GM12878 (cell line): ENCODE measurements at regions not wholly inside any gene's neighbourhood (a gene's known extent, or its start where the extent isn't known, plus 50 kb on each side); places are given as distances from the start of the nearest gene placed in this dataset.

ENCODE experiments used
- ATAC-seq: fragments of 200-7000 bp; cut with Tn5 transposase; 3 replicates; pipeline ENCODE4 v1.9.1; 2020; ENCODE audit warnings: mild to moderate bottlenecking, moderate library complexity
- BruUV-seq: library from RNA; stranded (reverse); fragments of 400-500 nt; replicated peaks from 2 replicates; lab custom pipeline; 2021; lab: Mats Ljungman, UMichigan
- CTCF ChIA-PET: fragments of 300-600 bp; sonication (Branson Sonifier 250); formaldehyde crosslinking; extraction: SDS; loops from one replicate; lab custom pipeline; 2021; ENCODE audit warnings: inconsistent platforms; lab: Yijun Ruan, JAX
- POLR2A ChIA-PET: fragments of 350-600 bp; formaldehyde crosslinking; extraction: SDS; loops from one replicate; lab custom pipeline; 2021; ENCODE audit warnings: inconsistent platforms; lab: Charles Lee
- RAD21 ChIA-PET: fragments of 300-600 bp; sonication (Branson Sonifier 250); formaldehyde crosslinking; loops from one replicate; lab custom pipeline; 2023; ENCODE audit warnings: antibody characterized with exemption; ENCODE audit not compliant: unreplicated experiment; lab: Charles Lee
- SMC1A ChIA-PET: fragments of 300-600 bp; sonication (Branson Sonifier 250); formaldehyde crosslinking; loops from one replicate; lab custom pipeline; 2023; ENCODE audit not compliant: unreplicated experiment, uncharacterized antibody; lab: Charles Lee
- DNase-seq: peaks from one replicate; pipeline ENCODE4 v3.0.0-alpha.2; 2011; ENCODE audit warnings: low read depth, low spot score
- FAIRE-seq: peaks from 3 replicates; lab custom pipeline; 2011; peaks lifted over from hg19 to GRCh38; lab: Jason Lieb, UNC
- H2AFZ ChIP-seq: 2 replicates; pipeline ENCODE4 v1.6.0; 2011; ENCODE audit warnings: low read depth, low read length, control low read depth; ENCODE audit not compliant: control insufficient read depth
- H3K27ac ChIP-seq: 2 replicates; pipeline ENCODE4 v1.5.1; 2011; ENCODE audit warnings: control low read depth; ENCODE audit not compliant: control insufficient read depth, insufficient read depth
- H3K27me3 ChIP-seq, 2 experiments: replicated peaks in 1 of 2; 2 replicates each; pipeline versions ENCODE4 v1.6.0 to v1.6.1; 2011; ENCODE audit warnings: low read length in 1 of 2; ENCODE audit not compliant: control insufficient read depth in 2 of 2, insufficient read depth in 2 of 2
- H3K36me3 ChIP-seq, 2 experiments: 2 replicates each; pipeline ENCODE4 v1.5.1; 2011; ENCODE audit warnings: low read length in 1 of 2; ENCODE audit not compliant: control insufficient read depth in 2 of 2, insufficient read depth in 2 of 2
- H3K4me1 ChIP-seq: 2 replicates; pipeline ENCODE4 v1.6.1; 2011; ENCODE audit warnings: mild to moderate bottlenecking, low read length, moderate library complexity, mixed read lengths; ENCODE audit not compliant: control insufficient read depth, insufficient read depth
- H3K4me2 ChIP-seq: 2 replicates; pipeline ENCODE4 v1.6.0; 2011; ENCODE audit warnings: control low read depth; ENCODE audit not compliant: control insufficient read depth, insufficient read depth
- H3K4me3 ChIP-seq: fragments of 200-600 bp; sonication (generic); 2 replicates; pipeline ENCODE4 v1.5.1; 2016
- H3K79me2 ChIP-seq: 2 replicates; pipeline ENCODE4 v1.6.0; 2011; ENCODE audit warnings: low read length; ENCODE audit not compliant: control insufficient read depth, insufficient read depth
- H3K9ac ChIP-seq: 2 replicates; pipeline ENCODE4 v1.8.0; 2011; ENCODE audit warnings: low read length, control low read depth, mixed read lengths; ENCODE audit not compliant: control insufficient read depth, insufficient read depth
- H3K9me3 ChIP-seq: replicated peaks from 3 replicates; pipeline ENCODE4 v1.5.1; 2011; ENCODE audit warnings: mild to moderate bottlenecking, low read length; ENCODE audit not compliant: control insufficient read depth, insufficient read depth
- H4K20me1 ChIP-seq: 2 replicates; pipeline ENCODE4 v1.6.0; 2011; ENCODE audit not compliant: control insufficient read depth, insufficient read depth
- CHD1 ChIP-seq: IDR thresholded peaks from 2 replicates; pipeline ENCODE4 v1.6.1; 2012; ENCODE audit warnings: low read depth, low read length, improper control_type of control experiment
- CREB1 ChIP-seq: IDR thresholded peaks from 2 replicates; pipeline ENCODE4 v1.6.1; 2012; ENCODE audit warnings: low read depth, mild to moderate bottlenecking, inconsistent platforms
- EGR1 ChIP-seq, 2 experiments: IDR thresholded peaks; 1 replicate in 1 of 2; 2 replicates in 1 of 2; pipeline ENCODE4 v1.6.1; 2011 to 2012; ENCODE audit warnings: low read depth in 2 of 2, low read length in 2 of 2, borderline replicate concordance in 1 of 2, mild to moderate bottlenecking in 1 of 2, moderate library complexity in 1 of 2
- FOXK2 ChIP-seq: fragments of 450-650 bp; IDR thresholded peaks from 2 replicates; pipeline ENCODE4 v1.6.1; 2017; ENCODE audit warnings: mild to moderate bottlenecking, moderate library complexity
- NFYA ChIP-seq: IDR thresholded peaks from 2 replicates; pipeline ENCODE4 v1.6.1; 2011; ENCODE audit warnings: low read depth, mild to moderate bottlenecking, low read length, improper control_type of control experiment, borderline replicate concordance
- NR2C1 ChIP-seq: fragments of 450-650 bp; IDR thresholded peaks from 2 replicates; pipeline ENCODE4 v1.6.1; 2017; ENCODE audit warnings: antibody characterized with exemption, mild to moderate bottlenecking, moderate library complexity
- RB1 ChIP-seq: fragments of 450-650 bp; formaldehyde crosslinking; IDR thresholded peaks from 2 replicates; pipeline ENCODE4 v1.6.1; 2017; ENCODE audit warnings: mild to moderate bottlenecking, borderline replicate concordance
- RUNX3 ChIP-seq: IDR thresholded peaks from 2 replicates; pipeline ENCODE4 v1.6.1; 2012; ENCODE audit warnings: low read length, inconsistent platforms
- SKIL ChIP-seq: fragments of 450-650 bp; IDR thresholded peaks from 2 replicates; pipeline ENCODE4 v1.6.1; 2017; ENCODE audit warnings: mild to moderate bottlenecking, low read depth, inconsistent platforms; ENCODE audit not compliant: poor library complexity, severe bottlenecking
- SMARCA5 ChIP-seq: fragments of 450-650 bp; IDR thresholded peaks from 2 replicates; pipeline ENCODE4 v1.6.1; 2017; ENCODE audit warnings: mild to moderate bottlenecking
- SMC3 ChIP-seq: IDR thresholded peaks from 2 replicates; pipeline ENCODE4 v1.6.1; 2011; ENCODE audit warnings: low read length, improper control_type of control experiment, borderline replicate concordance
- SPI1 ChIP-seq: IDR thresholded peaks from 2 replicates; pipeline ENCODE4 v1.6.1; 2011; ENCODE audit warnings: low read depth, mild to moderate bottlenecking, low read length, moderate library complexity, borderline replicate concordance; ENCODE audit not compliant: insufficient read depth
- YY1 ChIP-seq: IDR thresholded peaks from 2 replicates; pipeline ENCODE4 v1.6.1; 2011; ENCODE audit warnings: low read depth, mild to moderate bottlenecking, low read length
- ZZZ3 ChIP-seq: IDR thresholded peaks from 2 replicates; pipeline ENCODE4 v1.6.1; 2011; ENCODE audit warnings: low read depth; ENCODE audit not compliant: control insufficient read depth, insufficient read length
- WGBS: methylation state at CpG from one replicate; pipeline ENCODE4 v1.1.6; 2016; ENCODE audit warnings: low lambda C conversion rate; ENCODE audit not compliant: insufficient replicate concordance, insufficient coverage; ENCODE audit errors: missing lambda C conversion rate; 5-methylcytosine and 5-hydroxymethylcytosine counted together
- in situ Hi-C: fragments of 300-500 bp; cut with MboI; formaldehyde crosslinking; loops from 9 replicates; pipeline ENCODE4 v1.14.3; 2018; ENCODE audit warnings: mixed read lengths
- intact Hi-C: fragments of 100-400 bp; cut with micrococcal nuclease; formaldehyde crosslinking; loops from one replicate; pipeline ENCODE4 v1.14.2; 2022; ENCODE audit not compliant: unreplicated experiment
- TF ChIP-seq, protein P1 (sequence below): fragments of 450-650 bp; IDR thresholded peaks from 2 replicates; pipeline ENCODE4 v1.6.1; 2017; ENCODE audit warnings: borderline replicate concordance
- TF ChIP-seq, protein P2 (sequence below): IDR thresholded peaks from 2 replicates; pipeline ENCODE4 v1.6.1; 2011; ENCODE audit warnings: low read depth, mild to moderate bottlenecking, low read length, moderate library complexity, borderline replicate concordance; ENCODE audit errors: extremely low read depth
- TF ChIP-seq, protein P3 (sequence below): fragments of 450-650 bp; IDR thresholded peaks from 2 replicates; pipeline ENCODE4 v1.6.1; 2017; ENCODE audit warnings: antibody characterized with exemption, mild to moderate bottlenecking, moderate library complexity

DNA sequence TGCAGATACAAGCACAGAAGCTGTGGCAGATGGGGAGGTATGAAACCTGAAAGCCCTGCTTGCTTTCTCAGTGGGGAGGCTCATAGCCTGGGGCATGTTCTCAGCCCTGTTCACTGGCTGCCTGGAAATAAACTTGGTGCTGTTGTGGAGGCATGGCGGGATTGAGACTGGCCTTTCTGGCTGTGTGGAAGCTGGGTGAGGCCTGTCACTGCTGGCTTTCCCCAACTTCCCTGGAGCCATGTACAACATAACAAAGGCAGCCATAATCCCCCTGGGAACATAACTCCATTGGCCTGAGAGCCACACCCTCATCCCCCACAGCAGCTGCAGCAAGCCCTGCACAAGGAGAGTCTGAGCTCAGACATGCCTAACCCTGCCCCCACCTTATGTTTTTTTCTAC lies 237.7 kb upstream of the TLL1 start (continued):
- no peak for TF ChIP-seq SMC3
- no peak for TF ChIP-seq EGR1 (IDR thresholded peaks at IDR 0.05; ENCODE audit: borderline replicate concordance in 1 of 2, low read depth in 2 of 2, low read length in 2 of 2)
- no peak for TF ChIP-seq CREB1

- BruUV-seq: no TSS peak
- ATAC-seq: no peak
- DNase-seq: no peak
- CTCF ChIA-PET: no interaction called here
- intact Hi-C loops (no loop called here), in situ Hi-C loops (no loop called here)
- no peaks in the 10 kb centered on the region for H3K9me3 ChIP-seq
- H3K36me3 ChIP-seq: no peaks in the 10 kb centered on the region
- POLR2A ChIA-PET: no interaction called here
- RAD21 ChIA-PET: no interaction called here
- H3K4me2 ChIP-seq: no peak overlapping the region
- H2AFZ ChIP-seq: no peak overlapping the region
- H3K4me1 ChIP-seq: no peaks in the 10 kb centered on the region
- H4K20me1 ChIP-seq: no peaks in the 10 kb centered on the region
- WGBS: 0% methylated on average over 2 of the region's 2 CpGs
- no peaks in the 10 kb centered on the region for H3K27me3 ChIP-seq
- no peaks in the 10 kb centered on the region for H3K79me2 ChIP-seq
- no peak overlapping the region for H3K27ac ChIP-seq
- no peak overlapping the region for H3K9ac ChIP-seq
- no peak overlapping the region for H3K4me3 ChIP-seq
- SMC1A ChIA-PET: interaction anchor here (1.2 kb wide), 1 partner anchor 31 kb away, joined by 3 read pairs; no protein-coding TSS in a partner anchor
- no peak for FAIRE-seq
- TF ChIP-seq NFYA (no peak), RB1 (no peak), CREB1 (no peak), FOXK2 (no peak), SKIL (no peak), NR2C1 (no peak), ZZZ3 (no peak), YY1 (no peak), RUNX3 (no peak), SPI1 (no peak), CHD1 (no peak), SMARCA5 (no peak)
- TF ChIP-seq, protein P1, sequence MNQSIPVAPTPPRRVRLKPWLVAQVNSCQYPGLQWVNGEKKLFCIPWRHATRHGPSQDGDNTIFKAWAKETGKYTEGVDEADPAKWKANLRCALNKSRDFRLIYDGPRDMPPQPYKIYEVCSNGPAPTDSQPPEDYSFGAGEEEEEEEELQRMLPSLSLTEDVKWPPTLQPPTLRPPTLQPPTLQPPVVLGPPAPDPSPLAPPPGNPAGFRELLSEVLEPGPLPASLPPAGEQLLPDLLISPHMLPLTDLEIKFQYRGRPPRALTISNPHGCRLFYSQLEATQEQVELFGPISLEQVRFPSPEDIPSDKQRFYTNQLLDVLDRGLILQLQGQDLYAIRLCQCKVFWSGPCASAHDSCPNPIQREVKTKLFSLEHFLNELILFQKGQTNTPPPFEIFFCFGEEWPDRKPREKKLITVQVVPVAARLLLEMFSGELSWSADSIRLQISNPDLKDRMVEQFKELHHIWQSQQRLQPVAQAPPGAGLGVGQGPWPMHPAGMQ: no peak
- TF ChIP-seq, protein P2, sequence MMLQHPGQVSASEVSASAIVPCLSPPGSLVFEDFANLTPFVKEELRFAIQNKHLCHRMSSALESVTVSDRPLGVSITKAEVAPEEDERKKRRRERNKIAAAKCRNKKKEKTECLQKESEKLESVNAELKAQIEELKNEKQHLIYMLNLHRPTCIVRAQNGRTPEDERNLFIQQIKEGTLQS: no peak
- TF ChIP-seq, protein P3, sequence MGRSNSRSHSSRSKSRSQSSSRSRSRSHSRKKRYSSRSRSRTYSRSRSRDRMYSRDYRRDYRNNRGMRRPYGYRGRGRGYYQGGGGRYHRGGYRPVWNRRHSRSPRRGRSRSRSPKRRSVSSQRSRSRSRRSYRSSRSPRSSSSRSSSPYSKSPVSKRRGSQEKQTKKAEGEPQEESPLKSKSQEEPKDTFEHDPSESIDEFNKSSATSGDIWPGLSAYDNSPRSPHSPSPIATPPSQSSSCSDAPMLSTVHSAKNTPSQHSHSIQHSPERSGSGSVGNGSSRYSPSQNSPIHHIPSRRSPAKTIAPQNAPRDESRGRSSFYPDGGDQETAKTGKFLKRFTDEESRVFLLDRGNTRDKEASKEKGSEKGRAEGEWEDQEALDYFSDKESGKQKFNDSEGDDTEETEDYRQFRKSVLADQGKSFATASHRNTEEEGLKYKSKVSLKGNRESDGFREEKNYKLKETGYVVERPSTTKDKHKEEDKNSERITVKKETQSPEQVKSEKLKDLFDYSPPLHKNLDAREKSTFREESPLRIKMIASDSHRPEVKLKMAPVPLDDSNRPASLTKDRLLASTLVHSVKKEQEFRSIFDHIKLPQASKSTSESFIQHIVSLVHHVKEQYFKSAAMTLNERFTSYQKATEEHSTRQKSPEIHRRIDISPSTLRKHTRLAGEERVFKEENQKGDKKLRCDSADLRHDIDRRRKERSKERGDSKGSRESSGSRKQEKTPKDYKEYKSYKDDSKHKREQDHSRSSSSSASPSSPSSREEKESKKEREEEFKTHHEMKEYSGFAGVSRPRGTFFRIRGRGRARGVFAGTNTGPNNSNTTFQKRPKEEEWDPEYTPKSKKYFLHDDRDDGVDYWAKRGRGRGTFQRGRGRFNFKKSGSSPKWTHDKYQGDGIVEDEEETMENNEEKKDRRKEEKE: no peak
These were observed 237.1 kb upstream of the TLL1 start for GRCh38 chr4:165635951-165636350.
